H9 (cell line): ENCODE measurements at regions not wholly inside any gene's neighbourhood (a gene's known extent, or its start where the extent isn't known, plus 50 kb on each side); places are given as distances from the start of the nearest gene placed in this dataset.

ENCODE experiments used
- DNase-seq: peaks from one replicate; pipeline ENCODE4 v3.0.0-alpha.2; 2017
- H2AFZ ChIP-seq: one replicate; pipeline ENCODE4 v1.6.1; 2013; ENCODE audit warnings: mild to moderate bottlenecking, low read length, control low read depth, moderate library complexity
- H2AK5ac ChIP-seq: 2 replicates; pipeline ENCODE4 v1.6.1; 2013; ENCODE audit warnings: low read length, control low read depth, mixed read lengths; ENCODE audit not compliant: insufficient read length
- H2BK120ac ChIP-seq: one replicate; pipeline ENCODE4 v1.6.1; 2013; ENCODE audit warnings: low read depth, mild to moderate bottlenecking, low read length, control low read depth, inconsistent platforms; ENCODE audit not compliant: poor library complexity, severe bottlenecking
- H2BK12ac ChIP-seq: 2 replicates; pipeline ENCODE4 v1.6.1; 2013; ENCODE audit warnings: low read length, control low read depth, mixed read lengths, low read depth; ENCODE audit not compliant: insufficient read length
- H2BK15ac ChIP-seq: 2 replicates; pipeline ENCODE4 v1.6.1; 2013; ENCODE audit warnings: low read depth, low read length, control low read depth
- H2BK20ac ChIP-seq: one replicate; pipeline ENCODE4 v1.6.1; 2013; ENCODE audit warnings: low read depth, mild to moderate bottlenecking, low read length, control low read depth, inconsistent platforms; ENCODE audit not compliant: poor library complexity, severe bottlenecking
- H2BK5ac ChIP-seq: 2 replicates; pipeline ENCODE4 v1.6.1; 2013; ENCODE audit warnings: low read length, control low read depth, mixed read lengths; ENCODE audit not compliant: insufficient read length
- H3K14ac ChIP-seq: 2 replicates; pipeline ENCODE4 v1.6.1; 2013; ENCODE audit warnings: low read length, control low read depth; ENCODE audit not compliant: insufficient read depth
- H3K18ac ChIP-seq: 2 replicates; pipeline ENCODE4 v1.6.1; 2013; ENCODE audit warnings: low read depth, mild to moderate bottlenecking, mixed read lengths, low read length, control low read depth; ENCODE audit not compliant: insufficient read length
- H3K23ac ChIP-seq: 2 replicates; pipeline ENCODE4 v1.6.1; 2013; ENCODE audit warnings: low read length, control low read depth, mixed read lengths, low read depth; ENCODE audit not compliant: insufficient read length
- H3K23me2 ChIP-seq: 2 replicates; pipeline ENCODE4 v1.6.1; 2013; ENCODE audit warnings: low read depth, mild to moderate bottlenecking, mixed read lengths, low read length, control low read depth; ENCODE audit not compliant: insufficient read length, poor library complexity, severe bottlenecking
- H3K27ac ChIP-seq: 2 replicates; pipeline ENCODE4 v1.5.1; 2013; ENCODE audit warnings: low read length, control low read depth, mixed read lengths, low read depth; ENCODE audit not compliant: insufficient read length
- H3K27me3 ChIP-seq: 2 replicates; pipeline ENCODE4 v1.6.1; 2013; ENCODE audit warnings: low read length, control low read depth, inconsistent platforms; ENCODE audit not compliant: insufficient read depth
- H3K4ac ChIP-seq: 2 replicates; pipeline ENCODE4 v1.6.1; 2013; ENCODE audit warnings: low read depth, mild to moderate bottlenecking, control low read depth, inconsistent platforms, low read length, moderate library complexity
- H3K4me1 ChIP-seq: 2 replicates; pipeline ENCODE4 v1.6.1; 2013; ENCODE audit warnings: low read length, control low read depth, inconsistent platforms; ENCODE audit not compliant: insufficient read depth
- H3K4me2 ChIP-seq: 2 replicates; pipeline ENCODE4 v1.6.1; 2013; ENCODE audit warnings: low read length, control low read depth, mixed read lengths; ENCODE audit not compliant: insufficient read length, insufficient read depth
- H3K56ac ChIP-seq: 2 replicates; pipeline ENCODE4 v1.6.1; 2013; ENCODE audit warnings: low read depth, mild to moderate bottlenecking, mixed read lengths, low read length, control low read depth; ENCODE audit not compliant: insufficient read length
- H3K79me1 ChIP-seq: 2 replicates; pipeline ENCODE4 v1.6.1; 2013; ENCODE audit warnings: low read depth, mild to moderate bottlenecking, moderate library complexity, low read length, control low read depth, inconsistent platforms; ENCODE audit not compliant: insufficient read depth, poor library complexity, severe bottlenecking
- H3K79me2 ChIP-seq: 2 replicates; pipeline ENCODE4 v1.6.1; 2013; ENCODE audit warnings: low read length, control low read depth, inconsistent platforms; ENCODE audit not compliant: insufficient read depth
- H3K9ac ChIP-seq: 2 replicates; pipeline ENCODE4 v1.6.1; 2013; ENCODE audit warnings: low read length, control low read depth, mixed read lengths; ENCODE audit not compliant: insufficient read length; ENCODE audit errors: extremely low read depth
- H3K9me3 ChIP-seq: one replicate; pipeline ENCODE4 v1.6.1; 2013; ENCODE audit warnings: low read depth, low read length, inconsistent platforms; ENCODE audit not compliant: control insufficient read depth
- H3T11ph ChIP-seq: one replicate; pipeline ENCODE4 v1.6.1; 2013; ENCODE audit warnings: mild to moderate bottlenecking, low read length, control low read depth, inconsistent platforms
- H4K20me1 ChIP-seq: one replicate; pipeline ENCODE4 v1.6.1; 2013; ENCODE audit not compliant: control insufficient read depth, insufficient read length, insufficient read depth
- H4K5ac ChIP-seq: 2 replicates; pipeline ENCODE4 v1.6.1; 2013; ENCODE audit warnings: low read depth, mild to moderate bottlenecking, mixed read lengths, low read length, control low read depth; ENCODE audit not compliant: insufficient read length
- H4K8ac ChIP-seq: replicated peaks from 2 replicates; pipeline ENCODE4 v1.6.1; 2013; ENCODE audit warnings: low read length, control low read depth, mixed read lengths, low read depth; ENCODE audit not compliant: insufficient read length
- H4K91ac ChIP-seq: 2 replicates; pipeline ENCODE4 v1.6.1; 2013; ENCODE audit warnings: low read depth, mild to moderate bottlenecking, moderate library complexity, mixed read lengths, low read length, control low read depth; ENCODE audit not compliant: insufficient read length
- H3K27ac Mint-ChIP-seq, 3 experiments: 2 replicates in 2 of 3; 3 replicates in 1 of 3; pipeline ENCODE4 v1.8.0; 2020 to 2021; ENCODE audit warnings: mixed read lengths in 3 of 3, mild to moderate bottlenecking in 1 of 3, moderate library complexity in 1 of 3
- H3K27me3 Mint-ChIP-seq: 2 replicates; pipeline ENCODE4 v1.8.0; 2021; ENCODE audit warnings: low read depth, mild to moderate bottlenecking, moderate library complexity, mixed read lengths
- H3K36me3 Mint-ChIP-seq, 3 experiments: 2 replicates in 2 of 3; 3 replicates in 1 of 3; pipeline ENCODE4 v1.8.0; 2020 to 2021; ENCODE audit warnings: low read depth in 3 of 3, mixed read lengths in 3 of 3; ENCODE audit not compliant: insufficient read depth in 1 of 3
- H3K4me1 Mint-ChIP-seq, 2 experiments: 2 replicates each; pipeline ENCODE4 v1.8.0; 2020; ENCODE audit warnings: mixed read lengths in 2 of 2
- H3K4me3 Mint-ChIP-seq, 2 experiments: 2 replicates in 1 of 2; 3 replicates in 1 of 2; pipeline ENCODE4 v1.8.0; 2020 to 2021; ENCODE audit warnings: mild to moderate bottlenecking in 2 of 2, mixed read lengths in 2 of 2, moderate library complexity in 1 of 2
- H3K9me3 Mint-ChIP-seq, 2 experiments: 2 replicates in 1 of 2; 3 replicates in 1 of 2; pipeline ENCODE4 v1.8.0; 2020; ENCODE audit warnings: mild to moderate bottlenecking in 2 of 2, mixed read lengths in 2 of 2, moderate library complexity in 1 of 2
- CTCF ChIP-seq: fragments of 200-600 bp; sonication (generic); conservative IDR thresholded peaks from 3 replicates; pipeline ENCODE4 v1.8.0; 2021; ENCODE audit warnings: antibody characterized with exemption, mild to moderate bottlenecking
- WGBS: extraction: QIAGEN DNeasy Blood & Tissue Kit; methylation state at CpG from one replicate; pipeline ENCODE4 v1.1.7; 2013; ENCODE audit warnings: missing lambda C conversion rate, low lambda C conversion rate, mixed read lengths; ENCODE audit not compliant: insufficient read length; ENCODE audit errors: extremely low coverage; 5-methylcytosine and 5-hydroxymethylcytosine counted together

GRCh38 chr3:90011131-90011530 lies 903.7 kb downstream of the EPHA3 start:
- Histone ChIP-seq H3K4ac (no peak overlapping the region), H3K79me1 (no peaks in the 10 kb centered on the region), H4K8ac (no peak overlapping the region), H4K5ac (no peak overlapping the region), H3K14ac (no peak overlapping the region), H3K4me2 (no peak overlapping the region), H3K27ac (no peak overlapping the region), H2BK15ac (no peak overlapping the region), H4K91ac (no peak overlapping the region), H3K4me1 (peaks cover 3% of the 10 kb centered on the region; the same call in 1 of the 2 replicates), H2BK120ac (no peak overlapping the region), H3K18ac (no peak overlapping the region), H2AK5ac (no peak overlapping the region), H2BK12ac (peak overlapping the region; percentile 76), H3K27me3 (no peaks in the 10 kb centered on the region), H2BK20ac (no peak overlapping the region), H4K20me1 (no peaks in the 10 kb centered on the region), H3K9me3 (no peaks in the 10 kb centered on the region), H3K9ac (no peak overlapping the region), H3K23me2 (no peaks in the 10 kb centered on the region), H3K79me2 (no peaks in the 10 kb centered on the region), H3K56ac (no peak overlapping the region), H2BK5ac (no peak overlapping the region), H3K23ac (no peak overlapping the region), H2AFZ (peak overlapping the region; percentile 26), H3T11ph (no peak overlapping the region)
- no peak for TF ChIP-seq CTCF
- H3K4me3 Mint-ChIP-seq, result no peak overlapping the region
- H3K27ac Mint-ChIP-seq, result peak overlapping the region in 1 of 3 experiments; percentile 56; a peak in 1 of 7 replicates
- H3K9me3 Mint-ChIP-seq, result peaks cover 0 to 3% of the 10 kb centered on the region in 2 experiments; a peak in 1 of 5 replicates
- peaks cover 14 to 26% of the 10 kb centered on the region in 2 experiments for H3K4me1 Mint-ChIP-seq
- no CpG with 5 or more reads among the region's 5 CpGs for WGBS
- no peaks in the 10 kb centered on the region for H3K27me3 Mint-ChIP-seq
- H3K36me3 Mint-ChIP-seq, result no peaks in the 10 kb centered on the region; a peak in 1 of 7 replicates
- DNase-seq, result no peak
